Erythroblast (primary cell): ENCODE measurements at regions not wholly inside any gene's neighbourhood (a gene's known extent, or its start where the extent isn't known, plus 50 kb on each side); places are given as distances from the start of the nearest gene placed in this dataset.

Experiments used
- GATA1 ChIP-seq: IDR thresholded peaks from 2 replicates; pipeline ENCODE4 v1.6.1; 2011; ENCODE audit warnings: low read depth, mild to moderate bottlenecking, control low read depth, low read length, moderate library complexity
- POLR2A ChIP-seq: IDR thresholded peaks from 2 replicates; pipeline ENCODE4 v1.6.1; 2011; ENCODE audit warnings: mild to moderate bottlenecking, low read length

GRCh38 chr2:34836361-34836760, 1237.3 kb upstream of the FAM98A start:
- TF ChIP-seq POLR2A, result no peak
- TF ChIP-seq GATA1, result no peak
